ENCODE measurements at regions not wholly inside any gene's neighbourhood (a gene's known extent, or its start where the extent isn't known, plus 50 kb on each side); places are given as distances from the start of the nearest gene placed in this dataset.

GRCh38 chr7:126378642-126379041, 874.1 kb downstream of the GRM8 start:
- DNase-seq (ENCODE audit: low spot score), result no peak

GRCh38 chr7:126370038-126370668, 882.6 kb downstream of the GRM8 start:
- DNase-seq (ENCODE audit: low spot score), result no peak

GRCh38 chr7:126362746-126363145, 890.0 kb downstream of the GRM8 start:
- no peak for DNase-seq (ENCODE audit: low spot score)

GRCh38 chr7:126361183-126361582, 891.6 kb downstream of the GRM8 start:
- no peak for DNase-seq (ENCODE audit: low spot score)

GRCh38 chr7:126339813-126340212, 912.9 kb downstream of the GRM8 start:
- DNase-seq (ENCODE audit: low spot score), result no peak

GRCh38 chr7:126305671-126306070, 947.1 kb downstream of the GRM8 start:
- no peak for DNase-seq (ENCODE audit: low spot score)

GRCh38 chr7:126303926-126304325, 948.8 kb downstream of the GRM8 start:
- no peak for DNase-seq (ENCODE audit: low spot score)

- DNase-seq (ENCODE audit: low spot score), result no peak
Observed at GRCh38 chr7:126302639-126303038, 950.1 kb downstream of the GRM8 start.

- no peak for DNase-seq (ENCODE audit: low spot score)
Observed at GRCh38 chr7:126286317-126286716, 966.4 kb downstream of the GRM8 start.

- DNase-seq (ENCODE audit: low spot score), result no peak
Observed at GRCh38 chr7:126236261-126236660, 1016.5 kb downstream of the GRM8 start.

GRCh38 chr7:126228356-126229061, 1024.2 kb downstream of the GRM8 start:
- DNase-seq (ENCODE audit: low spot score), result no peak

GRCh38 chr7:126227643-126228042, 1025.1 kb downstream of the GRM8 start:
- no peak for DNase-seq (ENCODE audit: low spot score)

- no peak for DNase-seq (ENCODE audit: low spot score)
Observed at GRCh38 chr7:126227055-126227454, 1025.7 kb downstream of the GRM8 start.

GRCh38 chr7:126223729-126224128, 1029.0 kb downstream of the GRM8 start:
- no peak for DNase-seq (ENCODE audit: low spot score)

GRCh38 chr7:126222782-126223181, 1030.0 kb downstream of the GRM8 start:
- DNase-seq (ENCODE audit: low spot score), result no peak

GRCh38 chr7:126215785-126216184, 1037.0 kb downstream of the GRM8 start:
- DNase-seq (ENCODE audit: low spot score), result no peak

- DNase-seq (ENCODE audit: low spot score), result no peak
Observed at GRCh38 chr7:126213876-126214275, 1038.9 kb downstream of the GRM8 start.

GRCh38 chr7:126211875-126212274, 1040.9 kb downstream of the GRM8 start:
- no peak for DNase-seq (ENCODE audit: low spot score)

GRCh38 chr7:126210707-126211106, 1042.0 kb downstream of the GRM8 start:
- DNase-seq (ENCODE audit: low spot score), result no peak

GRCh38 chr7:126203185-126203584, 1049.6 kb downstream of the GRM8 start:
- no peak for DNase-seq (ENCODE audit: low spot score)

GRCh38 chr7:126202177-126202576, 1050.6 kb downstream of the GRM8 start:
- no peak for DNase-seq (ENCODE audit: low spot score)

- DNase-seq (ENCODE audit: low spot score), result no peak
Observed at GRCh38 chr7:126185959-126186580, 1066.7 kb downstream of the GRM8 start.

GRCh38 chr7:126179916-126180315, 1072.8 kb downstream of the GRM8 start:
- no peak for DNase-seq (ENCODE audit: low spot score)

All from SW480 (cell line).